HEK293T (cell line): ENCODE measurements at regions not wholly inside any gene's neighbourhood (a gene's known extent, or its start where the extent isn't known, plus 50 kb on each side); places are given as distances from the start of the nearest gene placed in this dataset.

Experiments used
- BHLHE40 ChIP-seq: fragments of 450-650 bp; IDR thresholded peaks from 2 replicates; pipeline ENCODE4 v1.6.1; 2016; ENCODE audit warnings: mild to moderate bottlenecking, moderate library complexity, borderline replicate concordance
- CTBP1 ChIP-seq: fragments of 450-650 bp; IDR thresholded peaks from 2 replicates; pipeline ENCODE4 v1.6.1; 2016; ENCODE audit warnings: borderline replicate concordance
- FOXM1 ChIP-seq: fragments of 450-650 bp; IDR thresholded peaks from 2 replicates; pipeline ENCODE4 v1.6.1; 2017; ENCODE audit warnings: mild to moderate bottlenecking, borderline replicate concordance
- HDGF ChIP-seq: fragments of 450-650 bp; IDR thresholded peaks from 2 replicates; pipeline ENCODE4 v1.6.1; 2017; ENCODE audit warnings: antibody characterized with exemption, borderline replicate concordance
- L3MBTL2 ChIP-seq: fragments of 450-650 bp; conservative IDR thresholded peaks from 2 replicates; pipeline ENCODE4 v1.6.1; 2016; ENCODE audit warnings: mild to moderate bottlenecking
- NFRKB ChIP-seq: fragments of 450-650 bp; IDR thresholded peaks from 2 replicates; pipeline ENCODE4 v1.6.1; 2016; ENCODE audit warnings: mild to moderate bottlenecking, moderate library complexity
- SP1 ChIP-seq: fragments of 450-650 bp; IDR thresholded peaks from 2 replicates; pipeline ENCODE4 v1.6.1; 2017
- SUZ12 ChIP-seq: fragments of 450-650 bp; IDR thresholded peaks from 2 replicates; pipeline ENCODE4 v1.6.1; 2016; ENCODE audit warnings: mild to moderate bottlenecking
- TARDBP ChIP-seq: fragments of 450-650 bp; IDR thresholded peaks from 2 replicates; pipeline ENCODE4 v1.6.1; 2016

DNA sequence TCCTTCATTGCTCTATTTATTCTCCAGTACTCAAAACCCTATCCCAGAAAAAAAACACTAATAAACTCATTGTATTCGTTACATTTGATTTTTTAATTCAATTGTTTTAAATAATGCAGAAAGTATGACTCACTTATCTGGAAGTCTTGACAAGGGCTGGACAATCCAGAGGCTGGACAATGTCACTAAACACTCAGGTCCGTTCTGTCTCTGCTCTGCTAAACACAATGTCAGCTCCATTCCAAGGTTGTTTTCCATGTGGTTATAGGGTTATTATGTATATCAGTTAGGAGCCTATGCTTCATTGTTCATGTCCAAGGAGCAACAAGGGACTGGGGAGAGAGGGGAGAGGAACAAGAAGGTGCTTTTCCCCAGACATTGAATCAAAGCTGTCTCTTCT, 125.5 kb downstream of the IRS1 start:
- TF ChIP-seq CTBP1: no peak
- TF ChIP-seq NFRKB: no peak
- TF ChIP-seq HDGF: no peak
- TF ChIP-seq SP1: no peak
- TF ChIP-seq FOXM1: no peak
- TF ChIP-seq BHLHE40: no peak
- TF ChIP-seq L3MBTL2: no peak
- no peak for TF ChIP-seq SUZ12
- no peak for TF ChIP-seq TARDBP
